GM13976 (cell line): ENCODE measurements at regions not wholly inside any gene's neighbourhood (a gene's known extent, or its start where the extent isn't known, plus 50 kb on each side); places are given as distances from the start of the nearest gene placed in this dataset.

ENCODE experiments used
- DNase-seq: peaks from one replicate; pipeline ENCODE4 v3.0.0; 2012; ENCODE audit warnings: low spot score
- CTCF ChIP-seq: IDR thresholded peaks from 2 replicates; pipeline ENCODE4 v1.5.1; 2012; ENCODE audit warnings: borderline replicate concordance, mild to moderate bottlenecking; ENCODE audit not compliant: insufficient read depth; ENCODE audit errors: extremely low read depth, missing control alignments, control extremely low read depth
- in situ Hi-C: fragments of 300-500 bp; cut with MboI; formaldehyde crosslinking; loops from one replicate; pipeline ENCODE4 v1.12.0; 2022; ENCODE audit warnings: low sequenced_read_pairs, mixed read lengths, inconsistent platforms; ENCODE audit not compliant: unreplicated experiment

- DNase-seq: no peak
- no peak for TF ChIP-seq CTCF
- in situ Hi-C loops: no loop called here
Measured at GRCh38 chr14:26856876-26857518, 259.2 kb upstream of the NOVA1 start.

GRCh38 chr14:26859483-26859882 lies 261.6 kb upstream of the NOVA1 start:
- DNase-seq: no peak
- no peak for TF ChIP-seq CTCF
- in situ Hi-C loops: no loop called here

- no peak for TF ChIP-seq CTCF
- DNase-seq: no peak
- in situ Hi-C loops: no loop called here
Measured at GRCh38 chr14:26860111-26860510, 262.3 kb upstream of the NOVA1 start.

- no peak for TF ChIP-seq CTCF
- no peak for DNase-seq
- in situ Hi-C loops: no loop called here
Measured at GRCh38 chr14:26863736-26864135, 265.9 kb upstream of the NOVA1 start.

GRCh38 chr14:26866721-26867120 lies 268.9 kb upstream of the NOVA1 start:
- TF ChIP-seq CTCF: no peak
- in situ Hi-C loops: no loop called here
- DNase-seq: no peak

- no peak for TF ChIP-seq CTCF
- DNase-seq: no peak
- in situ Hi-C loops: no loop called here
Measured at GRCh38 chr14:26867171-26867757, 269.4 kb upstream of the NOVA1 start.
